ENCODE measurements at regions not wholly inside any gene's neighbourhood (a gene's known extent, or its start where the extent isn't known, plus 50 kb on each side); places are given as distances from the start of the nearest gene placed in this dataset.

DNA sequence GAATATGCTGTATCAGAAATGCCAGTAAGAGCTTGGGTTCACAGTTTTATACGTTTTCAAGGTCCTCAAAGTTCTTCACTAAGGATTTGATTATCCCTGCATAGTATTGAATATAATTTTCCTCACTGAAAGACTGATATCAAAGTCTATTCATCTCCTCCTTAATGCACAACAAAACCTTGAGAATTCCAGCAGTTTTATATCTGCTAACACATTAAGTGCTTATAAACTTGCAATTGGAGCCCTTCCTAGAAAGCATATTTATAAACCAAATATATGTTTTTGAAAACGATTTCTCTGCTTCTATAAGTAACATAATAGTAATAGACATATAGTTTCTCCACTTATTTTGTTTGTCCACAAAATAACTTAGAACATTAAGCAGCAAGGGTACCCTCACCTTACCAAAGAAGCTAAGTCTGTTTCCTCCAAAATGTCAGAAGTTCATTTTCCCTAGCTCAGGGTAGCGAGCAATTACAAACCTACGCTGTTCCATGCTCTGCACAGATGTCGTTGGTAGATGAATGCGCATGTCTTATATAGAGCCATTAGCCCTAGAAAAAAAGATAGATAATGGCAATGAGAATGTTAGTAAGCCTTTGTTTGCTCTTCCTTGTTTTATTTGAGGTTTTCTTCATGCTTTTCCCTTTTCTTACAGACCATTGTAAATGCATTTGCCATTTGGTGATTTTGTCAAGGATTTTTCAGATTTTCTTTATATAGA, 213.2 kb downstream of the RBM43 start:
- H2BK12ac ChIP-seq (ENCODE audit: insufficient read length, low read depth, low read length), result no peak overlapping the region
- no peak overlapping the region for H3K4ac ChIP-seq (ENCODE audit: low read depth, low read length)
- no peaks in the 10 kb centered on the region for H3K4me1 ChIP-seq (ENCODE audit: insufficient read depth, low read length)
- no peaks in the 10 kb centered on the region for H3K23me2 ChIP-seq (ENCODE audit: insufficient read length, low read depth, low read length, poor library complexity, severe bottlenecking)
- no peak overlapping the region for H2BK5ac ChIP-seq (ENCODE audit: insufficient read length, low read length)
- no peak overlapping the region for H4K5ac ChIP-seq (ENCODE audit: insufficient read length, low read depth, low read length)
- no peaks in the 10 kb centered on the region for H3K27me3 ChIP-seq (ENCODE audit: insufficient read depth, low read length)
- H3K9me3 ChIP-seq (ENCODE audit: control insufficient read depth, low read depth, low read length), result no peaks in the 10 kb centered on the region
- no peak overlapping the region for H2AK5ac ChIP-seq (ENCODE audit: insufficient read length, low read length)
- Mint-ChIP-seq H3K27me3 (ENCODE audit: low read depth) (no peaks in the 10 kb centered on the region), H3K36me3 (ENCODE audit: insufficient read depth in 1 of 3, low read depth in 3 of 3) (no peaks in the 10 kb centered on the region; a peak in 1 of 7 replicates), H3K27ac (no peak overlapping the region), H3K4me3 (no peak overlapping the region), H3K9me3 (peaks cover 0 to under 1% of the 10 kb centered on the region in 2 experiments; a peak in 2 of 5 replicates), H3K4me1 (peaks cover 0 to 9% of the 10 kb centered on the region in 2 experiments; a peak in 2 of 4 replicates)
- no peak overlapping the region for H3K9ac ChIP-seq (ENCODE audit: extremely low read depth, insufficient read length, low read length)
- H3K79me2 ChIP-seq (ENCODE audit: insufficient read depth, low read length), result no peaks in the 10 kb centered on the region
- no peak overlapping the region for H3T11ph ChIP-seq (ENCODE audit: low read length)
- no peaks in the 10 kb centered on the region for H3K79me1 ChIP-seq (ENCODE audit: insufficient read depth, low read depth, low read length, poor library complexity, severe bottlenecking)
- WGBS (ENCODE audit: extremely low coverage, insufficient read length, low lambda C conversion rate), result no CpG with 5 or more reads among the region's 6 CpGs
- H4K20me1 ChIP-seq (ENCODE audit: control insufficient read depth, insufficient read depth, insufficient read length), result no peaks in the 10 kb centered on the region
- no peak overlapping the region for H2BK20ac ChIP-seq (ENCODE audit: low read depth, low read length, poor library complexity, severe bottlenecking)
- no peak overlapping the region for H3K56ac ChIP-seq (ENCODE audit: insufficient read length, low read depth, low read length)
- H3K27ac ChIP-seq (ENCODE audit: insufficient read length, low read depth, low read length), result no peak overlapping the region
- TF ChIP-seq, protein P1, sequence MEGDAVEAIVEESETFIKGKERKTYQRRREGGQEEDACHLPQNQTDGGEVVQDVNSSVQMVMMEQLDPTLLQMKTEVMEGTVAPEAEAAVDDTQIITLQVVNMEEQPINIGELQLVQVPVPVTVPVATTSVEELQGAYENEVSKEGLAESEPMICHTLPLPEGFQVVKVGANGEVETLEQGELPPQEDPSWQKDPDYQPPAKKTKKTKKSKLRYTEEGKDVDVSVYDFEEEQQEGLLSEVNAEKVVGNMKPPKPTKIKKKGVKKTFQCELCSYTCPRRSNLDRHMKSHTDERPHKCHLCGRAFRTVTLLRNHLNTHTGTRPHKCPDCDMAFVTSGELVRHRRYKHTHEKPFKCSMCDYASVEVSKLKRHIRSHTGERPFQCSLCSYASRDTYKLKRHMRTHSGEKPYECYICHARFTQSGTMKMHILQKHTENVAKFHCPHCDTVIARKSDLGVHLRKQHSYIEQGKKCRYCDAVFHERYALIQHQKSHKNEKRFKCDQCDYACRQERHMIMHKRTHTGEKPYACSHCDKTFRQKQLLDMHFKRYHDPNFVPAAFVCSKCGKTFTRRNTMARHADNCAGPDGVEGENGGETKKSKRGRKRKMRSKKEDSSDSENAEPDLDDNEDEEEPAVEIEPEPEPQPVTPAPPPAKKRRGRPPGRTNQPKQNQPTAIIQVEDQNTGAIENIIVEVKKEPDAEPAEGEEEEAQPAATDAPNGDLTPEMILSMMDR (conservative IDR thresholded peaks at IDR 0.05), result no peak
- no peak overlapping the region for H2BK120ac ChIP-seq (ENCODE audit: low read depth, low read length, poor library complexity, severe bottlenecking)
- DNase-seq, result no peak
- H4K8ac ChIP-seq (replicated peaks; ENCODE audit: insufficient read length, low read depth, low read length), result no peak overlapping the region
- no peak overlapping the region for H3K23ac ChIP-seq (ENCODE audit: insufficient read length, low read depth, low read length)
- no peak overlapping the region for H3K4me2 ChIP-seq (ENCODE audit: insufficient read depth, insufficient read length, low read length)
- no peak overlapping the region for H4K91ac ChIP-seq (ENCODE audit: insufficient read length, low read depth, low read length)
- H3K18ac ChIP-seq (ENCODE audit: insufficient read length, low read depth, low read length), result no peak overlapping the region
- no peak overlapping the region for H2BK15ac ChIP-seq (ENCODE audit: low read depth, low read length)
- H2AFZ ChIP-seq (ENCODE audit: low read length), result no peak overlapping the region
- no peak overlapping the region for H3K14ac ChIP-seq (ENCODE audit: insufficient read depth, low read length)

All from H9 (cell line).